ENCODE measurements at regions not wholly inside any gene's neighbourhood (a gene's known extent, or its start where the extent isn't known, plus 50 kb on each side); places are given as distances from the start of the nearest gene placed in this dataset.
"Not testable (repeated sequence)": the region's sequence is repeated elsewhere in the genome, so short reads cannot be mapped to it uniquely, and the experiment has no call there.

- no peak for DNase-seq (ENCODE audit: low read depth in 1 of 2, low spot score in 1 of 2)
Measured at GRCh38 chr2:129014432-129014831, 695.8 kb upstream of the HS6ST1 start.

GRCh38 chr2:129015397-129016285, 697.0 kb upstream of the HS6ST1 start:
- DNase-seq (ENCODE audit: low read depth in 1 of 2, low spot score in 1 of 2): no peak

GRCh38 chr2:129016972-129017371, 698.3 kb upstream of the HS6ST1 start:
- DNase-seq (ENCODE audit: low read depth in 1 of 2, low spot score in 1 of 2): no peak

GRCh38 chr2:129024796-129025195, 706.1 kb upstream of the HS6ST1 start:
- DNase-seq (ENCODE audit: low read depth in 1 of 2, low spot score in 1 of 2): no peak

- DNase-seq (ENCODE audit: low read depth in 1 of 2, low spot score in 1 of 2): no peak
Measured at GRCh38 chr2:129035992-129036391, 717.3 kb upstream of the HS6ST1 start.

GRCh38 chr2:129043677-129044076, 725.0 kb upstream of the HS6ST1 start:
- DNase-seq (ENCODE audit: low read depth in 1 of 2, low spot score in 1 of 2): not testable (repeated sequence)

GRCh38 chr2:129046475-129046874, 727.8 kb upstream of the HS6ST1 start:
- DNase-seq (ENCODE audit: low read depth in 1 of 2, low spot score in 1 of 2): not testable (repeated sequence)

- DNase-seq (ENCODE audit: low read depth in 1 of 2, low spot score in 1 of 2): no peak
Measured at GRCh38 chr2:129050101-129050500, 731.4 kb upstream of the HS6ST1 start.

GRCh38 chr2:129055242-129055641, 736.6 kb upstream of the HS6ST1 start:
- no peak for DNase-seq (ENCODE audit: low read depth in 1 of 2, low spot score in 1 of 2)

GRCh38 chr2:129055824-129056223, 737.2 kb upstream of the HS6ST1 start:
- no peak for DNase-seq (ENCODE audit: low read depth in 1 of 2, low spot score in 1 of 2)

- no peak for DNase-seq (ENCODE audit: low read depth in 1 of 2, low spot score in 1 of 2)
Measured at GRCh38 chr2:129056309-129056958, 737.8 kb upstream of the HS6ST1 start.

GRCh38 chr2:129056959-129057317, 738.3 kb upstream of the HS6ST1 start:
- DNase-seq (ENCODE audit: low read depth in 1 of 2, low spot score in 1 of 2): no peak

GRCh38 chr2:129058981-129059380, 740.3 kb upstream of the HS6ST1 start:
- DNase-seq (ENCODE audit: low read depth in 1 of 2, low spot score in 1 of 2): no peak

GRCh38 chr2:129059476-129059875, 740.8 kb upstream of the HS6ST1 start:
- DNase-seq (ENCODE audit: low read depth in 1 of 2, low spot score in 1 of 2): no peak

GRCh38 chr2:129061069-129061768, 742.6 kb upstream of the HS6ST1 start:
- DNase-seq (ENCODE audit: low read depth in 1 of 2, low spot score in 1 of 2): no peak

- no peak for DNase-seq (ENCODE audit: low read depth in 1 of 2, low spot score in 1 of 2)
Measured at GRCh38 chr2:129061769-129062121, 743.1 kb upstream of the HS6ST1 start.

GRCh38 chr2:129062146-129062912, 743.7 kb upstream of the HS6ST1 start:
- DNase-seq (ENCODE audit: low read depth in 1 of 2, low spot score in 1 of 2): no peak

- no peak for DNase-seq (ENCODE audit: low read depth in 1 of 2, low spot score in 1 of 2)
Measured at GRCh38 chr2:129067070-129067469, 748.4 kb upstream of the HS6ST1 start.

- no peak for DNase-seq (ENCODE audit: low read depth in 1 of 2, low spot score in 1 of 2)
Measured at GRCh38 chr2:129067953-129068352, 749.3 kb upstream of the HS6ST1 start.

- DNase-seq (ENCODE audit: low read depth in 1 of 2, low spot score in 1 of 2): no peak
Measured at GRCh38 chr2:129068543-129068942, 749.9 kb upstream of the HS6ST1 start.

GRCh38 chr2:129069875-129070594, 751.4 kb upstream of the HS6ST1 start:
- no peak for DNase-seq (ENCODE audit: low read depth in 1 of 2, low spot score in 1 of 2)
